BJ (cell line): ENCODE measurements at regions not wholly inside any gene's neighbourhood (a gene's known extent, or its start where the extent isn't known, plus 50 kb on each side); places are given as distances from the start of the nearest gene placed in this dataset.

Source experiments
- CTCF ChIA-PET: fragments of 350-600 bp; formaldehyde crosslinking; extraction: SDS; loops from one replicate; lab custom pipeline; 2021; ENCODE audit warnings: antibody characterized with exemption, inconsistent platforms; lab: Yijun Ruan, JAX
- POLR2A ChIA-PET: fragments of 300-600 bp; sonication (Branson Sonifier 250); formaldehyde crosslinking; extraction: SDS; loops from one replicate; lab custom pipeline; 2021; ENCODE audit warnings: antibody characterized with exemption; lab: Charles Lee
- DNase-seq: peaks from one replicate; pipeline ENCODE4 v3.0.0-alpha.2; 2011; ENCODE audit warnings: low read depth
- H3K27me3 ChIP-seq: 2 replicates; pipeline ENCODE4 v1.6.0; 2011; ENCODE audit warnings: low read length; ENCODE audit not compliant: control insufficient read depth, insufficient read depth
- H3K36me3 ChIP-seq: 2 replicates; pipeline ENCODE4 v1.5.1; 2011; ENCODE audit warnings: low read length; ENCODE audit not compliant: control insufficient read depth, insufficient read depth
- H3K4me3 ChIP-seq: 2 replicates; pipeline ENCODE4 v1.5.1; 2011; ENCODE audit warnings: low read depth, mild to moderate bottlenecking, control low read depth, low read length
- TF ChIP-seq, protein P1 (sequence below): IDR thresholded peaks from 2 replicates; pipeline ENCODE4 v1.5.1; 2011; ENCODE audit warnings: low read depth, mild to moderate bottlenecking, control low read depth, inconsistent platforms, low read length, moderate library complexity; ENCODE audit not compliant: insufficient read depth

DNA sequence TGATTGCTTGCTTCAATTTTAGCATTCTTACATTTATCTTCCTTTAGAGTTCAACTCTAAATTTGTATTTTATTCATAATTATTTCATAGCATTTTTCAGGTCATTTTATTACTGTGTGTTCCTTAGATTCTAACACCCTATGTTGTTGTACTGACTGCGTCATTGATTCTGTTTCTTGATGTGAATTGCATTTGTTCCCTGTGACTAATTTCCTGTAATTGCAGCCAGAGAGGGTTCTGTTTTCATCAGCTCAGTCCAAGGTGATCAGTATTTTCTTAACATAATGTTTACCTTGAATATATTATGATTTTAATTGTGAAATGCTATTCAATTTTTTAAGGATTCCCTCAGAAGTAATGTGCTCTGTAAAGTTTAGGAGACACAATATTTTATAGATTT is 970.2 kb upstream of the PIK3C3 start:
- ChIA-PET POLR2A (no interaction called here), CTCF (no interaction called here)
- TF ChIP-seq, protein P1, sequence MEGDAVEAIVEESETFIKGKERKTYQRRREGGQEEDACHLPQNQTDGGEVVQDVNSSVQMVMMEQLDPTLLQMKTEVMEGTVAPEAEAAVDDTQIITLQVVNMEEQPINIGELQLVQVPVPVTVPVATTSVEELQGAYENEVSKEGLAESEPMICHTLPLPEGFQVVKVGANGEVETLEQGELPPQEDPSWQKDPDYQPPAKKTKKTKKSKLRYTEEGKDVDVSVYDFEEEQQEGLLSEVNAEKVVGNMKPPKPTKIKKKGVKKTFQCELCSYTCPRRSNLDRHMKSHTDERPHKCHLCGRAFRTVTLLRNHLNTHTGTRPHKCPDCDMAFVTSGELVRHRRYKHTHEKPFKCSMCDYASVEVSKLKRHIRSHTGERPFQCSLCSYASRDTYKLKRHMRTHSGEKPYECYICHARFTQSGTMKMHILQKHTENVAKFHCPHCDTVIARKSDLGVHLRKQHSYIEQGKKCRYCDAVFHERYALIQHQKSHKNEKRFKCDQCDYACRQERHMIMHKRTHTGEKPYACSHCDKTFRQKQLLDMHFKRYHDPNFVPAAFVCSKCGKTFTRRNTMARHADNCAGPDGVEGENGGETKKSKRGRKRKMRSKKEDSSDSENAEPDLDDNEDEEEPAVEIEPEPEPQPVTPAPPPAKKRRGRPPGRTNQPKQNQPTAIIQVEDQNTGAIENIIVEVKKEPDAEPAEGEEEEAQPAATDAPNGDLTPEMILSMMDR: no peak
- Histone ChIP-seq H3K4me3 (no peak overlapping the region), H3K36me3 (no peaks in the 10 kb centered on the region), H3K27me3 (no peaks in the 10 kb centered on the region)
- DNase-seq: no peak

GRCh38 chr18:40983835-40984234 is 971.2 kb upstream of the PIK3C3 start:
- H3K36me3 ChIP-seq: no peaks in the 10 kb centered on the region
- CTCF ChIA-PET: interaction anchor here (0.6 kb wide), 1 partner anchor 26 kb away, joined by 5 read pairs; no protein-coding TSS in a partner anchor
- TF ChIP-seq, protein P1: no peak
- H3K27me3 ChIP-seq: no peaks in the 10 kb centered on the region
- H3K4me3 ChIP-seq: no peak overlapping the region
- DNase-seq: no peak
- POLR2A ChIA-PET: no interaction called here

GRCh38 chr18:40980171-40980570 is 974.9 kb upstream of the PIK3C3 start:
- no peak for DNase-seq
- H3K4me3 ChIP-seq: no peak overlapping the region
- ChIA-PET POLR2A (no interaction called here), CTCF (no interaction called here)
- H3K36me3 ChIP-seq: no peaks in the 10 kb centered on the region
- TF ChIP-seq, protein P1: no peak
- H3K27me3 ChIP-seq: no peaks in the 10 kb centered on the region

DNA sequence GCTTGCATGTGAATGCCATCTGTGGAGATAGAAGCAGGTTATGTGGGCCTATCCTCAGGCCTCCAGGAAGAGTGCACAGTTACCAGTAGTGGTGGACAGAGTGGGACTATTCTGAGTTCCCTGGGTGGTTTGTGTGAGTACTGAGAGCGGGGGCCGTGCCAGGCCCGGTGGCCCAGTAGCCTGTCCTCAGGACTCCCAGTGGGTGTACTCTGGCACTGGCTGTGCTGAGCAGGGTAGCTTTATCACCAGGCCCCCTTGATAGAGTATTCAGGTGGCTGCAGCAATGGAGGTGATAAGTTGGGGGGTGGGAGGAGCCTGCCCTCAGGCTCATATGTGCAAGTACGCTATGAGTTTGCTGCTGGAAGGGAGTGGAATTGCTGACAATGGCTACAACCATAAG is 979.0 kb upstream of the PIK3C3 start:
- POLR2A ChIA-PET: no interaction called here

DNA sequence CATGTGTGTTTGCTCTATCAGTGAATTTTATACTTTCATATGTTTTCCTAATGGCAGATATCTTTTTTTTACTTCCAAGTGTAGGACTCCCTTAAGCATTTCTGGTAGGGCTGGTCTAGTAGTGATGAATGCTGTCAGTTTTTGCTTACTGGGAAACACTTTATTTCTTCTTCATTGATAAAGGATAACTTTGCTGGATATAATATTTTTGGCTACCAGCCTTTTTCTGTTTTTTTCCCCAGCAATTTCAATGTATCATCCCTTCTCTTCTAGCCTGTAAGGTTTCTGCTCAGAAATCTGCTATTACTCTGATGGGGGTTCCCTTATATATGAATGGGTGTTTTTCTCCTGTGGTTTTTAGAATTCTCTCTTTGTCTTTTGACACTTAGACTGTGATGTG is 980.6 kb upstream of the PIK3C3 start:
- H3K27me3 ChIP-seq: no peaks in the 10 kb centered on the region
- no peak overlapping the region for H3K4me3 ChIP-seq
- CTCF ChIA-PET: no interaction called here
- DNase-seq: no peak
- TF ChIP-seq, protein P1: no peak
- POLR2A ChIA-PET: no interaction called here
- no peaks in the 10 kb centered on the region for H3K36me3 ChIP-seq

More for the DNA sequence above, 979.0 kb upstream of the PIK3C3 start:
- CTCF ChIA-PET: no interaction called here
- Histone ChIP-seq H3K27me3 (no peaks in the 10 kb centered on the region), H3K4me3 (no peak overlapping the region), H3K36me3 (no peaks in the 10 kb centered on the region)
- TF ChIP-seq, protein P1: no peak
- no peak for DNase-seq
